ENCODE measurements at regions not wholly inside any gene's neighbourhood (a gene's known extent, or its start where the extent isn't known, plus 50 kb on each side); places are given as distances from the start of the nearest gene placed in this dataset.
"Not testable (repeated sequence)": the region's sequence is repeated elsewhere in the genome, so short reads cannot be mapped to it uniquely, and the experiment has no call there.

DNA sequence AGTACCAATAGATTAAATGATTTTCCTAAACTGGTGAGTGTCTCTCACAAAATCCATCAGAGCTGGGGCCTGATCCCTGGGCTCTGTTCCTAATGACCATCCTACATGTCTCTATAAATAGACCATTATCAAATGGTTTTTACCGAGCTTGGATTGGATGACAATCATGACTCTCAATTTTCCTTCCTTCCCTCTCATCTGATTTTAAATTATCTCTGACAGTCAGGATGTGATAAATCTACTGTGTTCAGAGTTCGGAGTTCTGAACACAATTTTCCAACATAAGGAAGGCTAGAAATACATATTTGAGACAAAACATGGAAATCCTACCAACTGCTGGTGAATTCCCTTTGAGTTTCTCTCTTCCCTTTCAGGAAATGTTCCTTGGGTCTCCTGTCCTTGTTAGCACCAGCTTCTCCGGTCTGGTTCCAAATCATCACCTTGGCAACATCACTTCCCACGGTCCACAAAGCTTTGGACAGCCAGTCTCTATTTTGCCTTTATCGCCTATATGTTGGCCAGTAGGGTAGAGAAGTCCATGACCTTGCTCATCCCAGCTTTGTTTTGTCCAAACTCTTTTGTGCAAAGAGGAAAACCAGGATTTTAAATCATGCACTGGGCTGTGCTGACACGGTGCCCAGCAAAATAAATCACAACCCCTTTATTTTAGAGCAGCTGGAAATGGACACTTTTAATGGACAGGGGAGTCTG, 139.6 kb upstream of the ITGA6 start:
- no peak for DNase-seq (ENCODE audit: low read depth)

- DNase-seq (ENCODE audit: low read depth), result no peak
Observed at GRCh38 chr2:172288603-172289002, 138.8 kb upstream of the ITGA6 start.

DNA sequence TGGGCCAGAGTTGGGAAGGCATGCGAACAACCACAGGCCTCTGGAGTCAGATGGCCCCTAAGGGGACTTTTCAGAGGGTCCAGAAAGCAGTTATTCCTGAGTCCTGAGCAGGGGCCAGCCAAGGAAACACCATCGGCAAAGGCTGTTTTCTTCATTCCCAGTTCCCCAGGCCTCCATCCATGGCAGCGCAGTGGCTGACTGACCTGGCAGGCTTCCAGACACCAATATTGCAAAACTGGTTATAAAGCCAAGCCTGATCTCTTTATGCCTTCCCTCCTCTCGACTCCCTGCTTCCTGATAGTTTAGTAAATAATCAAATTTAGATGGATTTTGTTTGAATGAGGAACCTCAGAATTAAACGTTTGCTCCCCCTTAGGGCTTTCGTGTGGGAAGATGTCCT, 133.4 kb upstream of the ITGA6 start:
- peak; percentile 53 for DNase-seq (ENCODE audit: low read depth)

- no peak for DNase-seq (ENCODE audit: low read depth)
Observed at GRCh38 chr2:172294983-172295382, 132.4 kb upstream of the ITGA6 start.

DNA sequence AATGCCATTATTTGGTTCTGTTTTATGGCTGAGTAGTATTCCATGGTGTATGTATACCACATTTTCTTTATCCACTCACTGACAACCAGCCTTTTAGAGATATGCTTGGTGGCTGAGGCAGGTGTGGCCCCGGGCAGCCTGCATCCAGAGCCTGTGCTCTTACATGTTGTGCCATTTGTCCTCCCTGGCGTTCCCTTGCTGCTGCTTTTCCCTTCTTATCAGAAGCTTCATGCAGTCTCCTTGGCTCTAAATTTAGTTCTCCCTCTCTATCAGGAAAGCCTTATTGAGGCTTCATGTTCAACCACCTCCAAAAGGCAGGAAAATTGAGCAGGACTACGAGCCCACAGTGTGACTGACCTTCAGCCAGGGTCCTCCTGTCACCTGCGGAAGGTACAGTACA, 131.7 kb upstream of the ITGA6 start:
- DNase-seq (ENCODE audit: low read depth), result no peak

- DNase-seq (ENCODE audit: low read depth), result no peak
Observed at GRCh38 chr2:172296267-172297046, 130.9 kb upstream of the ITGA6 start.

GRCh38 chr2:172297531-172297930, 129.9 kb upstream of the ITGA6 start:
- no peak for DNase-seq (ENCODE audit: low read depth)

DNA sequence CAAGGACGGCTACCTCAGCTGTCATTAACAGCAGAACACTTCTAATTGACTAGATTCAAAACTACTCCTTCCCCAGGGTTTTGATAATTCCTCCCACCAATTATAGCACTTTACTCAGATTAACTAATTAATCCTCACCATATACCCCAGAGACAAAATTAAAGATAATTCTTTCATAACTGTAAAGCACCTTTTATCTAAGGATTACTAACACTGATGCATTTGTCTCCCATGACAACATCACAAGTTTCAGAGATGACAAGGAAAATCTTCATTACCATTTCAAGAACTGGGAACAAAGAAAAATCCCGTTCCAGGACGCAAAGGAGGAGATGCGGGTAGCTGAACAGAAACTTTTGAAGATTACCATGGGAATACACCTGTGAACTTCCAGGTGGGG, 129.4 kb upstream of the ITGA6 start:
- no peak for DNase-seq (ENCODE audit: low read depth)

- peak; percentile 75 for DNase-seq (ENCODE audit: low read depth)
Observed at GRCh38 chr2:172299741-172300140, 127.6 kb upstream of the ITGA6 start.

GRCh38 chr2:172300851-172301250, 126.5 kb upstream of the ITGA6 start:
- no peak for DNase-seq (ENCODE audit: low read depth)

DNA sequence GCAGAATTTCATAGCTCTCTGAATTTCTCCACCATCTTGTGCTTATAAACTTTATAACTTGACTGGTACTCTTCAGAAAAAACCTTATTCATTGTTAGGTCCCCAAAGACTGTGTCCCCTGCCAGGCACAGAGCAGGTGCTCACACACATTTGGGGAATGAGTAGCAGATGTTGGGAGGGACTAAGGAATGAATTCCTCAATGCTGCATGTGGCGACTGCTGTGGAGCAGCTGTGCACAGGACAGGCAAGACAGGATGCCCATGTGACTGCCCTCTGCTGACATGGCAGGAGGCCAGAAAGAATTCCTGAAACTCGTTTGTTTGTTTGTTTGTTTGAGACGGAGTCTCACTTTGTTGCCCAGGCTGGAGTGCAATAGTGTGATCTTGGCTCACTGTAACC, 122.3 kb upstream of the ITGA6 start:
- DNase-seq (ENCODE audit: low read depth), result no peak

DNA sequence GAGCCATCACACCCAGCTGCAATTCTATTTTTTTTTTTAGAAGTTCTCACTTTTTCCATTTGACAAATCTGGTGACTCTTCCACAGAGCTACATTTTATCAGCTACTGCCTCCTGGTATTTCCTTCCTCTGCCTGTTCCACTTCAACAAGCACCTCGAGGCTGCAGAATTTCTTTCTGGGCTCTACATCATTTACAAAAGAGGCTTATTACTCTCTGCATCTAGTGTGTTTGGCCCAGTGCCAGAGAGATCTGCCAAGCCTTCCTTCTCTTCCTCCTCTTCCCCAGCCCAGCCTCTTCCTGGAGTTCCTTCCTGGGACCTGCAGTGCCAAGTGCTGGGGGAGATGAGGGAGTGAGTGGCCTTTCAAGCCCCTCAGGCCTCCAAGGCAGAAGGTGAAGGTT, 119.6 kb upstream of the ITGA6 start:
- no peak for DNase-seq (ENCODE audit: low read depth)

GRCh38 chr2:172308253-172308935, 119.0 kb upstream of the ITGA6 start:
- no peak for DNase-seq (ENCODE audit: low read depth)

DNA sequence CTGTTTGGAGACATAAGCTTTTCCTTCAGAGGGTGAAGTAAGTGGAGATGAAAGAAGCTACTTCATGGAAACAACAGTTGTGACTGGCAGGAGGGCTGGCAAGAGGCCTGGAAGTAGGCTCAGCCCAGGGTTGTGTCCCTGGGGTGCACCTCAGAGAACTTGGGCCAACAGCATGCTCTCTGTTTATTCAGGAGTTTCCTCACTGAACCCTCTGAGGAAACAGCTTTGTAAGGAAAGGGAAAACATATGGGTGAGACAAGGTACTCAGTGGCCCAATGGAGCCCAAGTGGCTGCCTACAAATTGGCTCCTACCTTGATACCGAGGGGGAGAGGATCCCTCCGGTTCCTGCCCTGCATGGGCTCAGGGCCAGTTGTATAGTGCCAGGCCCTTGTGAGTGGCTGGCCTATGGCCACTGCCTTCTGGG, 115.5 kb upstream of the ITGA6 start:
- DNase-seq (ENCODE audit: low read depth), result peak; percentile 41

DNA sequence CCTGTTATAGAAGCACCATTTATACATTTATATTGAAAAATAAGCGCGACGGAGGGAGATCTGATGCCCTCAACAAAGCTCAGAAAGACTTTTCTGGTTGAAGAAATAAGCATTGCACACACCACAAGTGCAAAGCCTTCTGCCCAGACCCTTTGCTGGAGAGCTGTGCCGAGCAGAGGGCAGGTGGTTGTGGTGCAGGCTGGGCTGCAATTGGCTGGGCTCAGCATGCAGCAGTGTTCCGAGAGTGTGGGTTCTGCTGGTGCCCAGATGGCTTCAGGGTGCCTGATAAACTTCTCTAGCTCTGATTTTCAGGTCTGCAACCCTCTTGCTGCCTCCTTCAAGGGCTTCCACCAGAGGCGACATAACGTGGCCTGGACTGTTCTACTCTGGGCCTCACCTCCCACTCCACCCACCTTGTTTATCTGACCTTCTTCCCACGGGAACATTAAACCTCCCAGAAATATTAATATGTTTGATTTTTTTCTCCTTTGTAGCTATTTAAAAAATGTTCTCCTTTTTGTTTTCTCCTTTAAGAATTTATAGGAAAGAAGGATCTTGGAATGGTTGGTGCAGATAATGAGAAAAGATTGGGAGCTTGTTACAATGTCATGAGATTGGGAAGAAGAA, 113.6 kb upstream of the ITGA6 start:
- no peak for DNase-seq (ENCODE audit: low read depth)

DNA sequence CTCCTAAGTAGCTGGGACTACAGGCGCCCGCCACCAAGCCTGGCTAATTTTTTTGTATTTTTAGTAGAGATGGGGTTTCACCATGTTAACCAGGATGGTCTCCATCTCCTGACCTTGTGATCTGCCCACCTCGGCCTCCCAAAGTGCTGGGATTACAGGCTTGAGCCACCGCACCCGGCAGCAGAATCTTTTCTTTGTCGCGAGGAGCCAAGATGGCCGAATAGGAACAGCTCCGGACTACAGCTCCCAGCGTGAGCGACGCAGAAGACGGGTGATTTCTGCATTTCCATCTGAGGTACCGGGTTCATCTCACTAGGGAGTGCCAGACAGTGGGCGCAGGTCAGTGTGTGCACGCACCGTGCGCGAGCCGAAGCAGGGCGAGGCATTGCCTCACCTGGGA, 112.3 kb upstream of the ITGA6 start:
- DNase-seq (ENCODE audit: low read depth), result not testable (repeated sequence)

- no peak for DNase-seq (ENCODE audit: low read depth)
Observed at GRCh38 chr2:172322049-172322448, 105.3 kb upstream of the ITGA6 start.

DNA sequence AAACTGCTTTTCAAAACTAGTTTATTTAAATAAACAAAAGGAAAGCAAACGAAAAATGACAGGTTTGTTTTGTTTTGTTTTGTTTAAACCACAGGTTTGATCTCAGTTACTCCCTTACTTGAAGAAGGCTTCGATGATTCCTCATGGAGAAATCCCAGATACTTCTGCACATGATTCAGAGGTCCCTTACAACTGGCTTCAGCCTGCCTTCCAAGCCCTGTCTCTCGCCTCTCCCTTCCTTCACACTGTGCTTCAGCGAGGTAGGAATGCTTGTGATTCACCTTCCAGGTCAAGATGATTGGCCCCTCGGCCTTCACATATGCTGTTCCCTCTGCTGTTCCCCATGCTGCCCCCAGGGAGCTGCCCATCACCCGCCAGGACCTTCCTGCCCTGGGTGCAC, 104.1 kb upstream of the ITGA6 start:
- DNase-seq (ENCODE audit: low read depth), result no peak

DNA sequence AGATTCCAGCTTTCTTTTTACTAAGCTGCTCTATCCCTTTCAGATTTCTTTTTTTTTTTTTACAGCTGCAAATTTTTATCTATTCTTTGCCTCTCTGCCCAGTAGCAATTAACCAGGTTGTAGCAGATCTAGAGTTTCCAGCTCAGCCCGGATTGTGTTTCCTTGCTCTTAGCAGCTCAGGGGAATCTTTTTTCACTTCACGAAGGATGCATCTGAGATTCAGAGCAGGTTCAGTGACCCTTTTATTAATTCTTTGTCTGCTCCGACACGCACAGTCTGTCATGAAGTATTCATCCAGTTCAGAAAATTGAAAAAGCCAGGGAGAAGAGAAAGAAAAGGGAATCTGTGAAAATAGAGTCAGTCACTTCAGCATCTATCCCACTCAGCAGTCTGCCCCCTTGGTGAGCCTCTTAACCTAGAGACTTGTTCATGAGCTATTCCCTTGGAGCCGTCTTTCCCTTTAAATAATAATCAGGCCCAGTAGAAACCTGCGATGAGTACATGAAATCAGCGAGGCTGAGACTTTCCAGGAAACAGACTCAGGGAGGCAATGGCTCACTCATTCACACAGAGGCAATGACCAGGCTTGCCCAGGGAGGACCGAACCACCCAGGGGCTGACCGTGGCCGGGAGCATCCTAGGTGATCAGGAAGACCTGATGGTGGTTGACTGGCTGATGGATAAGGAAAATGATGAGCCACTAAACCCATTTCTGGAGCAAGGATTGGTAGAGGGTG, 103.4 kb upstream of the ITGA6 start:
- DNase-seq (ENCODE audit: low read depth), result no peak

DNA sequence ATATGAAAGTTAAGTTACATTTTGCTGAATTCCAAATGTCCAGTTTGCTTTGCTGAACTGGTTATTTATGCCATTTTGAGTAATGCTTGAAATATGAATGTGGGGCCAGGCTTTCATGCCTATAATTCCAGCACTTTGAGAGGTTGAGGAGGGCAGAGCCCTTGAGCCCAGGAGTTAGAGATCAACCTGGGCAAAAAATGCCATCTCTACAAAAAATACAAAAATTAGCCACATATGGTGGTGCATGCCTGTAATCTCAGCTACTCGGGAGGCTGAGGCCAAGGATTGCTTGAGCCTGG, 101.2 kb upstream of the ITGA6 start:
- no peak for DNase-seq (ENCODE audit: low read depth)

DNA sequence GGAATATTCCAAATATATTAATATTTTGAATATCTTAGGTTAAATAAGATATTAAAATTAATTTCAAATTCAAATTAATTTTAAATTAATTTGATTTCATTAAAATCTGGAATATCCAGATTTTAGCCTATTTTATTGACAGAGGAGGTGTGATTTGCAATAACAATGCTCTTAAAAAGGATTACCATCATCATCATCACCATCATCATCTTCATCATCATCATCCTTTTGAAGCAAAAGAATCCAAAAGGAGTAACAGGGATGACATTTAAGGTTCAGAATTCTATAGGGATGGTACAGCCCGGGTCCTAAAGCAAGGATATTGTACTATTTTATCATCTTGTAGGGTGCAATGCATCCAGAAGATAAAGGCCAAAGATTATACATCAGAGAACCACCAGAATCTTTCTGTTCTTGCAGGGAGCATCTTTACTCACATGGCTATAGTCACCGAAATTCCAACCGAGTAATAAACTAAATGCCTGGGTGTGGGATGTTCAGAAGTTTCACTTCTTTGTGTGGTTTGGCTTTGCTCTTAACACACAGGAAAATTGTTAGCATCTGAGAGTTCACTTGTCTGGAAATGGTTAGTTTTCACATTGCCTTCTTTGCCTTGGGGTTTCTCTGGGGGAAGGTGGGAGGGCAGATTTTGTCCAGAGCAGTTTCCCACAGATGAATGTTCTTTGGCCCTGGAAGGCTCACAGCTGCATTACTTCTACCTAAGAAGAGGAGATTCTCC, 99.1 kb upstream of the ITGA6 start:
- no peak for DNase-seq (ENCODE audit: low read depth)

- no peak for DNase-seq (ENCODE audit: low read depth)
Observed at GRCh38 chr2:172329416-172329773, 98.0 kb upstream of the ITGA6 start.

Measured in stromal cell of bone marrow (primary cell).